Right lobe of liver (tissue), 6 donors: ENCODE measurements at regions not wholly inside any gene's neighbourhood (a gene's known extent, or its start where the extent isn't known, plus 50 kb on each side); places are given as distances from the start of the nearest gene placed in this dataset.

Experiments
- ATAC-seq, 4 donors: fragments of 200-7000 bp; cut with Tn5 transposase; one replicate each; pipeline ENCODE4 v1.9.1; 2020; ENCODE audit warnings: mild to moderate bottlenecking in 4 of 4, moderate library complexity in 4 of 4
- DNase-seq, 3 donors: peaks; one replicate each; pipeline ENCODE4 v3.0.0-alpha.2; 2020
- H3K27ac ChIP-seq, 3 donors: fragments of 200-600 bp; one replicate each; pipeline ENCODE4 v1.8.0; 2022
- H3K27me3 ChIP-seq, 2 donors: fragments of 200-600 bp; one replicate each; pipeline ENCODE4 v1.8.0; 2022
- H3K36me3 ChIP-seq, 4 donors: fragments of 200-600 bp; sonication (generic) in 1 of 4; one replicate each; pipeline versions ENCODE4 v1.5.1 to v1.8.0; 2017 to 2022; ENCODE audit warnings: control low read depth in 1 of 4
- H3K4me1 ChIP-seq, 4 donors: fragments of 200-600 bp; sonication (generic) in 1 of 4; one replicate each; pipeline versions ENCODE4 v1.5.1 to v1.8.0; 2017 to 2022; ENCODE audit warnings: control low read depth in 1 of 4
- H3K4me3 ChIP-seq, 3 donors: fragments of 200-600 bp; one replicate each; pipeline ENCODE4 v1.8.0; 2022
- H3K9me3 ChIP-seq, 4 donors: fragments of 200-600 bp; sonication (generic) in 1 of 4; one replicate each; pipeline versions ENCODE4 v1.5.1 to v1.8.0; 2017 to 2022; ENCODE audit warnings: control low read depth in 1 of 4
- CTCF ChIP-seq, 4 donors: fragments of 200-600 bp in 3 of 4; fragments of 450-650 bp in 1 of 4; IDR thresholded peaks; one replicate each; pipeline versions ENCODE4 v1.5.1 to v1.8.0; 2016 to 2022; ENCODE audit warnings: antibody characterized with exemption in 4 of 4, mild to moderate bottlenecking in 2 of 4
- POLR2A ChIP-seq: fragments of 450-650 bp; IDR thresholded peaks from one replicate; pipeline ENCODE4 v1.6.1; 2017; ENCODE audit warnings: antibody characterized with exemption, mild to moderate bottlenecking
- WGBS: methylation state at CpG from one replicate; pipeline ENCODE4 v1.1.6; 2018; ENCODE audit warnings: low coverage, low lambda C conversion rate; ENCODE audit not compliant: insufficient coverage; ENCODE audit errors: missing lambda C conversion rate; 5-methylcytosine and 5-hydroxymethylcytosine counted together
- intact Hi-C, 2 donors: fragments of 100-400 bp; cut with DNase I; formaldehyde crosslinking; loops; one replicate each; pipeline versions ENCODE4 v1.11.2 to v1.14.1; 2022
- donor health status: DM: no; HTN: yes; CAD: no.
- donor health status: DM: no; HTN: no; CAD: no.
- donor health status: DM: no; HTN: no; CAD: no.
- donor health status: DM: no; HTN: yes; CAD: no.
- donor health status: DM: no; HTN: yes; CAD: no.

- WGBS: 30% methylated on average over 1 of the region's 1 CpG
- no peak for TF ChIP-seq POLR2A
- TF ChIP-seq CTCF (IDR thresholded peaks at IDR 0.05): no peak
- Histone ChIP-seq H3K36me3 (no peaks in the 10 kb centered on the region), H3K27me3 (peaks cover 0 to 6% of the 10 kb centered on the region in 2 donors), H3K27ac (no peak overlapping the region), H3K4me3 (no peak overlapping the region), H3K9me3 (no peaks in the 10 kb centered on the region), H3K4me1 (no peaks in the 10 kb centered on the region)
- intact Hi-C loops: no loop called here
- ATAC-seq (no peak), DNase-seq (no peak)
Observed at GRCh38 chr20:43375591-43375990, 82.1 kb upstream of the SRSF6 start.

DNA sequence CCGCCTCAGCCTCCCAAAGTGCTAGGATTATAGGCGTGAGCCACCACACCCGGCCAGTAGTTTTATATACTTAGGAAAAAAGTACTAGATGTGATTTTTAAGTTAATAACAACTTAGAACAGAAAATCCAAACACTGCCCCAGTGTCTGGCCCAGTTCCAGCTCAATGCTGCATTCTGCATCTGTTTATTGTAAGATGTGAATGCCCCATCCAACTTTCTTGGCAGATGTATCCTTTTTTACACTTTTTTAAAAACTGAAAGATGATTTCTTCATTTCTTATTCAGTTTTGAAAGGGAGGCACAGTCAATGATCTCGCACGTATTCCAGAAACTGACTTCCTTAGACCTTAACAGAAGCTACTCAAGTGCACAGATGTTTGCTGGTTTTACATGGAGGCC is 85.6 kb upstream of the SRSF6 start:
- H3K4me1 ChIP-seq: no peaks in the 10 kb centered on the region
- no peak for DNase-seq
- no peaks in the 10 kb centered on the region for H3K9me3 ChIP-seq
- WGBS: 50% methylated on average over 5 of the region's 5 CpGs
- TF ChIP-seq CTCF (IDR thresholded peaks at IDR 0.05) (no peak), POLR2A (no peak)
- H3K27ac ChIP-seq: no peak overlapping the region
- H3K36me3 ChIP-seq: no peaks in the 10 kb centered on the region
- H3K27me3 ChIP-seq: peaks cover 0 to 6% of the 10 kb centered on the region in 2 donors
- no peak overlapping the region for H3K4me3 ChIP-seq
- ATAC-seq: no peak
- intact Hi-C loops: no loop called here

- Histone ChIP-seq H3K36me3 (no peaks in the 10 kb centered on the region), H3K4me3 (no peak overlapping the region), H3K27ac (no peak overlapping the region), H3K9me3 (no peaks in the 10 kb centered on the region), H3K27me3 (no peaks in the 10 kb centered on the region), H3K4me1 (no peaks in the 10 kb centered on the region)
- no peak for ATAC-seq
- 43% methylated on average over 7 of the region's 10 CpGs for WGBS
- no peak for TF ChIP-seq POLR2A
- no peak for TF ChIP-seq CTCF (IDR thresholded peaks at IDR 0.05)
- intact Hi-C loops: no loop called here
- no peak for DNase-seq
Observed at GRCh38 chr20:43365691-43366090, 92.0 kb upstream of the SRSF6 start.

- no peak for ATAC-seq
- TF ChIP-seq POLR2A (no peak), CTCF (IDR thresholded peaks at IDR 0.05) (no peak)
- intact Hi-C loops: no loop called here
- H3K9me3 ChIP-seq: no peaks in the 10 kb centered on the region
- 44% methylated on average over 6 of the region's 8 CpGs for WGBS
- no peaks in the 10 kb centered on the region for H3K27me3 ChIP-seq
- H3K27ac ChIP-seq: no peak overlapping the region
- no peaks in the 10 kb centered on the region for H3K36me3 ChIP-seq
- H3K4me1 ChIP-seq: no peaks in the 10 kb centered on the region
- no peak overlapping the region for H3K4me3 ChIP-seq
- no peak for DNase-seq
Observed at GRCh38 chr20:43364001-43364400, 93.7 kb upstream of the SRSF6 start.

- H3K9me3 ChIP-seq: no peaks in the 10 kb centered on the region
- intact Hi-C loops: no loop called here
- H3K36me3 ChIP-seq: no peaks in the 10 kb centered on the region
- no peaks in the 10 kb centered on the region for H3K27me3 ChIP-seq
- 69% methylated on average over 7 of the region's 13 CpGs for whole genome bisulfite sequencing
- H3K4me3 ChIP-seq: no peak overlapping the region
- DNase-seq: no peak
- TF ChIP-seq POLR2A (no peak), CTCF (IDR thresholded peaks at IDR 0.05) (no peak)
- ATAC-seq: peak in 1 of 4 donors; percentile 25
- H3K4me1 ChIP-seq: no peaks in the 10 kb centered on the region
- H3K27ac ChIP-seq: no peak overlapping the region
Observed at GRCh38 chr20:43363506-43363905, 94.2 kb upstream of the SRSF6 start.
